ENCODE measurements at regions not wholly inside any gene's neighbourhood (a gene's known extent, or its start where the extent isn't known, plus 50 kb on each side); places are given as distances from the start of the nearest gene placed in this dataset.

- no peaks in the 10 kb centered on the region for H3K9me3 ChIP-seq
- DNase-seq (ENCODE audit: low spot score in 2 of 2) = no peak
- in situ Hi-C loops (cut with MboI; ENCODE audit: low sequenced_read_pairs) = no loop called here
- no peaks in the 10 kb centered on the region for H3K27me3 ChIP-seq (ENCODE audit: low read depth)
- H3K4me3 ChIP-seq = no peak overlapping the region
- H3K4me1 ChIP-seq = no peaks in the 10 kb centered on the region
- no peaks in the 10 kb centered on the region for H3K36me3 ChIP-seq (replicated peaks)
These were observed 466.2 kb downstream of the CDH26 start for GRCh38 chr20:60424267-60424902.

GRCh38 chr20:60427516-60427915 lies 469.3 kb downstream of the CDH26 start:
- Histone ChIP-seq H3K27me3 (ENCODE audit: low read depth) (no peaks in the 10 kb centered on the region), H3K36me3 (replicated peaks) (no peaks in the 10 kb centered on the region), H3K4me3 (no peak overlapping the region), H3K9me3 (0 out of 2 replicates have a peak, but pooled peaks cover 2% of the 10 kb centered on the region), H3K4me1 (no peaks in the 10 kb centered on the region)
- in situ Hi-C loops (cut with MboI; ENCODE audit: low sequenced_read_pairs) = no loop called here
- DNase-seq (ENCODE audit: low spot score in 2 of 2) = no peak

GRCh38 chr20:60428651-60429050 lies 470.4 kb downstream of the CDH26 start:
- Histone ChIP-seq H3K4me1 (no peaks in the 10 kb centered on the region), H3K36me3 (replicated peaks) (no peaks in the 10 kb centered on the region), H3K4me3 (no peak overlapping the region), H3K27me3 (ENCODE audit: low read depth) (no peaks in the 10 kb centered on the region), H3K9me3 (peaks cover 2% of the 10 kb centered on the region; the same call in 1 of the 2 replicates)
- DNase-seq (ENCODE audit: low spot score in 2 of 2) = no peak
- in situ Hi-C loops (cut with MboI; ENCODE audit: low sequenced_read_pairs) = no loop called here

DNA sequence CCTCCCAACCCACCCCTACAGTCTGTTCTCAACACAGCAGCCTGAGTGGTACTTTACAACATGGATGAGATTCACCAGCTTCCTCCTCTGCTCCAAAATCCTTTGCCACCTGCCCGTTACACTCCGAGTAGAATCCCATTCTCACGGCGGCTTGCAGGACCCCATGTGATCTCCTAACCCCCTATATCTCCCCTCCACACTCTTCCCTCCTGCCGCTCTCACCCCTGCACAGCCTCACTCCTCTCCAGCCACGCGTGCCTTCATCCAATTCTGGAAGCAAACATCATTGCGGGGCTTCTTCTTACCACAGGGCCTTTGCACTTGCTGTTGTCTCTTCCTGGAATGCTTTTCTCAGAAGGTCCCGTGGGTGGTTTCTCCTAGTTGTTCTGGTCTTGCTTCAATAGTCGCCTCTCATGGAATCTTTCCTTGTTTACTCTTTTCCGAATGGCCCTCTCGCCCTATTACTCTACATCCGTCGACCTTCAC lies 472.3 kb downstream of the CDH26 start:
- Histone ChIP-seq H3K9me3 (peaks cover 2% of the 10 kb centered on the region; the same call in 1 of the 2 replicates), H3K4me1 (no peaks in the 10 kb centered on the region)

GRCh38 chr20:60431349-60431748 lies 473.1 kb downstream of the CDH26 start:
- in situ Hi-C loops (cut with MboI; ENCODE audit: low sequenced_read_pairs) = no loop called here
- peaks cover 2% of the 10 kb centered on the region; the same call in 1 of the 2 replicates for H3K9me3 ChIP-seq
- H3K27me3 ChIP-seq (ENCODE audit: low read depth) = no peaks in the 10 kb centered on the region

More for the DNA sequence above, 472.3 kb downstream of the CDH26 start:
- no peak for DNase-seq (ENCODE audit: low spot score in 2 of 2)
- in situ Hi-C loops (cut with MboI; ENCODE audit: low sequenced_read_pairs) = no loop called here
- no peak overlapping the region for H3K4me3 ChIP-seq
- no peaks in the 10 kb centered on the region for H3K36me3 ChIP-seq (replicated peaks)
- H3K27me3 ChIP-seq (ENCODE audit: low read depth) = no peaks in the 10 kb centered on the region

DNA sequence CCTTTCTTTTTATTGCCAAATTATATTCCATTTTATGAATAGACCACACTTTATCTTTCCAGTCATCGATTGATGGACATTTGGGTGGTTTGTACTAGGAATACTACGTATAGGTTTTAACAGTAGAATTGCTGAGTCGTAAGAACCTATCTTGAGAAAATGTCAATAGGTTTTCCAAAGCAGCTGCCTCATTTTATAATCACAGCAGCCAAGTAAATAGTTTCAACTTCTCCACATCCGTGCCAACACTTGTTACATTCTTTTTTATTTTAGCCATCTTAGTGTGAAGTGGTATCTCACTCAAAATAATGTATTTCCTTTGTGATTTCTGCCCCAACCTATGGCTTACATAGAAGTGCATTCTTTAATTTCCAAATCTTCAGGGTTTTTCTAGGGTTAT lies 479.2 kb downstream of the CDH26 start:
- in situ Hi-C loops (cut with MboI; ENCODE audit: low sequenced_read_pairs) = no loop called here
- H3K4me3 ChIP-seq = no peak overlapping the region
- no peaks in the 10 kb centered on the region for H3K4me1 ChIP-seq
- peaks cover 3% of the 10 kb centered on the region; the same call in 1 of the 2 replicates for H3K9me3 ChIP-seq
- H3K27me3 ChIP-seq (ENCODE audit: low read depth) = no peaks in the 10 kb centered on the region
- H3K36me3 ChIP-seq (replicated peaks) = no peaks in the 10 kb centered on the region
- DNase-seq (ENCODE audit: low spot score in 2 of 2) = no peak

More at GRCh38 chr20:60431349-60431748, 473.1 kb downstream of the CDH26 start:
- Histone ChIP-seq H3K4me3 (no peak overlapping the region), H3K36me3 (replicated peaks) (no peaks in the 10 kb centered on the region), H3K4me1 (no peaks in the 10 kb centered on the region)
- DNase-seq (ENCODE audit: low spot score in 2 of 2) = no peak

- no peaks in the 10 kb centered on the region for H3K4me1 ChIP-seq
- no peak for DNase-seq (ENCODE audit: low spot score in 2 of 2)
- in situ Hi-C loops (cut with MboI; ENCODE audit: low sequenced_read_pairs) = no loop called here
These were observed 488.3 kb downstream of the CDH26 start for GRCh38 chr20:60446267-60447111.

DNA sequence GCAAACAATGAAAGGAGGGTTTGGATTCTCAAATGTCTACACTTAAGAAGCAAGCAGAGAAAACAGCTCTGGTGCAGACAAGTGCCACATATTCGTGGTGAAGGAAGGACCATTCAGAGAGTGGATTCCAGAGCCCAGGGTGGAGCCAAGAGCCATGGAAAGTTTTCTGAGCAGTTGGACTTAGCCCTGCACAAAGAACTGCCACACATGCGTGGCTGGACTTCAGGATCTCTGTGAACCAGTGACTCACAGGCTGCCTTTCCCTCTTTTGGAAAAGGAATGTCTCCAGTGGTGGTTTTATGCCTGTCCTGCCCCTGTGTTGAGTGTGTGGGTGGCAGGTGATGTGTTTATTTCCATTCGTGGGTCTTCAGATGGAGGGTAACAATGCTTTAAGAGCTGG lies 489.5 kb downstream of the CDH26 start:
- Histone ChIP-seq H3K4me1 (no peaks in the 10 kb centered on the region), H3K4me3 (no peak overlapping the region), H3K9me3 (no peaks in the 10 kb centered on the region), H3K36me3 (replicated peaks) (no peaks in the 10 kb centered on the region), H3K27me3 (ENCODE audit: low read depth) (no peaks in the 10 kb centered on the region)
- DNase-seq (ENCODE audit: low spot score in 2 of 2) = no peak
- in situ Hi-C loops (cut with MboI; ENCODE audit: low sequenced_read_pairs) = no loop called here

More at GRCh38 chr20:60446267-60447111, 488.3 kb downstream of the CDH26 start:
- Histone ChIP-seq H3K36me3 (replicated peaks) (no peaks in the 10 kb centered on the region), H3K27me3 (ENCODE audit: low read depth) (no peaks in the 10 kb centered on the region), H3K9me3 (no peaks in the 10 kb centered on the region), H3K4me3 (no peak overlapping the region)

GRCh38 chr20:60453388-60454246 lies 495.4 kb downstream of the CDH26 start:
- no peaks in the 10 kb centered on the region for H3K9me3 ChIP-seq
- H3K27me3 ChIP-seq (ENCODE audit: low read depth) = no peaks in the 10 kb centered on the region
- no peak overlapping the region for H3K4me3 ChIP-seq
- in situ Hi-C loops (cut with MboI; ENCODE audit: low sequenced_read_pairs) = no loop called here
- H3K4me1 ChIP-seq = no peaks in the 10 kb centered on the region
- DNase-seq (ENCODE audit: low spot score in 2 of 2) = no peak
- H3K36me3 ChIP-seq (replicated peaks) = no peaks in the 10 kb centered on the region

DNA sequence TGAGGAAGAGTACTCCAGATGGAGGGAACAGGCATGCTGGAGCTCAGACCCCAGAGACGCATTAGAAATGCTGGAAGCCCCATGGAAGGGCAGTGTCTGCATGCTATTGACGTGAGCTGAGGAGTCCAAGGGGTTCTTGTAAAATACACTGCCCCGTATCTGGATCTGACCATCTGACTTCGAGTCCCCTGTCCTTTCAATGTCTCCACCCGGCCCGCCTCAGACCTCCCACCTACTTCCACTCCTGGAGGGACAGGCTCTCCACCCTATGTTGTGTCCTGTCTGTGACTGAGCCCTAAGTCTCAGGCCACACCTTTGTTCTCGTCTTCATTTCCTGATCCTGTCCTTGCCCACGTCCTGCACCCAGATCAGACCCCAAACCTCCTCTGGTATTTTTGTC lies 496.3 kb downstream of the CDH26 start:
- in situ Hi-C loops (cut with MboI; ENCODE audit: low sequenced_read_pairs) = no loop called here
- no peak overlapping the region for H3K4me3 ChIP-seq
- no peaks in the 10 kb centered on the region for H3K9me3 ChIP-seq
- H3K27me3 ChIP-seq (ENCODE audit: low read depth) = no peaks in the 10 kb centered on the region
- H3K4me1 ChIP-seq = no peaks in the 10 kb centered on the region
- no peak for DNase-seq (ENCODE audit: low spot score in 2 of 2)
- no peaks in the 10 kb centered on the region for H3K36me3 ChIP-seq (replicated peaks)

DNA sequence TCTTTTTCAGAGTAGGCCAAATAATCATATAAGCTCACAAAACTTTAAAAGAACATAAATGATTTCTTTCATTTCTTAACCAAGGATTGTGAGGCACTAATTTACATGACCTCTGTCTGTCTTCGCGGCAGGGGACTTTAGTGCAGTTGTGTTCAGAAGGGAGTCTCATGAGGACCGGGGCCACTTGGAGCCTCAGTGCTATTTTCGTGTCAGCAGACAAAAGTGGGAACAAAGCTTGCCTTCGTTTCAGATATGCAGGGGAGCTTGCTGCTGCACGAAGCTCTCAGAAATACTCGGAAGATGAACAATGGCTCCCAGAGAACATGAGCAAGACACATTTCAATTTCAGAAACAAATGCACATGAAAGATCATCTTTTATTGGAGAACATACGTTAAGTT lies 497.0 kb downstream of the CDH26 start:
- no peak for DNase-seq (ENCODE audit: low spot score in 2 of 2)
- Histone ChIP-seq H3K9me3 (no peaks in the 10 kb centered on the region; the same call in 1 of the 2 replicates), H3K4me1 (no peaks in the 10 kb centered on the region), H3K4me3 (no peak overlapping the region), H3K36me3 (replicated peaks) (no peaks in the 10 kb centered on the region), H3K27me3 (ENCODE audit: low read depth) (no peaks in the 10 kb centered on the region)
- in situ Hi-C loops (cut with MboI; ENCODE audit: low sequenced_read_pairs) = no loop called here

DNA sequence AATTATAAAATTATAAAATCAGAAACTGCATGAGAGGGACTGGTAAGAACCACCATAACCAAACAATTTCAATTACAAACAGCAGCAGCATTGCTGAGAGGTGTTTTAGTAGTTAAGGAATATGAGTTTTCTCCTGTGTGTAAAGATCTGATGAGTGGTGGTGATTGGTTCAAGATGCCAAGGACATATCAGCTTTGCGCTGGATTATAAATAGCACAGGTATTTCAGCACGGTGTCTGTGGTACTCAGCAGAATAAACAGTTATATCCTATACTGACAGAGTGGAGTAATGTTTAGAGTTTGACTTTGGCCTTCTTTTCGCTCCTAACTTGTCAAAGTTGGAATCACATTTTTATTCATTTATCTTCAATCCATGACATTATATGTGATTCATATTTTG lies 501.0 kb downstream of the CDH26 start:
- Histone ChIP-seq H3K27me3 (ENCODE audit: low read depth) (no peaks in the 10 kb centered on the region), H3K9me3 (no peaks in the 10 kb centered on the region; the same call in 1 of the 2 replicates), H3K36me3 (replicated peaks) (no peaks in the 10 kb centered on the region), H3K4me1 (no peaks in the 10 kb centered on the region), H3K4me3 (no peak overlapping the region)
- in situ Hi-C loops (cut with MboI; ENCODE audit: low sequenced_read_pairs) = no loop called here
- DNase-seq (ENCODE audit: low spot score in 2 of 2) = no peak

DNA sequence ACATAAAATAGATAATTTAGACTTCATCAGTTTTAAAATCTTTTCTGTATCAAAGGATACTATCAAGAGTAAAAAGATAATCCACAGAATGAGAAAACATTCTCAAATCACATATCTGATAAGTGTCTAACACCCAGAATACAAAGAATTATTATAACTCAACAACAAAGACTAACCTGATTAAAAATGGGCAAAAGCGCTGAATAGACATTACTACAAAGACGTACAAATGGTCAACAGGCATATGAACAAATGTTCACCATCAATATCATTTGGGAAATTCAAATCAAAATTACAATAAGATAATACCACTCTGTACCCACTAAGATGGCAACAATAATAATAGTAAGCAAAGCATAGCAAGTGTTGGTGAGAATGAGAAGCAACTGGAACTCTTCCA lies 503.8 kb downstream of the CDH26 start:
- Histone ChIP-seq H3K27me3 (ENCODE audit: low read depth) (no peaks in the 10 kb centered on the region), H3K9me3 (no peaks in the 10 kb centered on the region; the same call in 1 of the 2 replicates), H3K4me3 (no peak overlapping the region), H3K36me3 (replicated peaks) (no peaks in the 10 kb centered on the region), H3K4me1 (no peaks in the 10 kb centered on the region)
- in situ Hi-C loops (cut with MboI; ENCODE audit: low sequenced_read_pairs) = no loop called here
- no peak for DNase-seq (ENCODE audit: low spot score in 2 of 2)
